ENCODE measurements at regions not wholly inside any gene's neighbourhood (a gene's known extent, or its start where the extent isn't known, plus 50 kb on each side); places are given as distances from the start of the nearest gene placed in this dataset.
"Not testable (repeated sequence)": the region's sequence is repeated elsewhere in the genome, so short reads cannot be mapped to it uniquely, and the experiment has no call there.

DNA sequence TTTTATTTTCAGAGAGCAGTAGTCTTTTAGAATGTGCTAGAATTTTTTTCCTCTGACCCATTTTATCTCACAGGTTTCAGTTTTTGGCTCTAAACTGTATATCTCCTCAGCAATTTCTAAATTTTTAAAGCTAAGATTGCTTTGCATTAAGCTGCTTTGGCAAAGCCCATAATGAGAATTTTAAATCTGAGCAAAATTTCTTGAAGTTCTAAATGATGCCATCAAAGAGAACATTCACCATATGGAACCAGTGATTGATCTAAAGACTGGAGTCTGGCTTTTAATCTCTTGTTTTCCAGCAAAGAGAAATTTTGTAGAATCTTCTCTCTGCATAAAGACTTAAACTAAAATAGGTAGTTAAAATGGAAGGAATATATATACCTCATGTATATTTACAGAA, 313.6 kb downstream of the TBC1D32 start:
- DNase-seq, result no peak

DNA sequence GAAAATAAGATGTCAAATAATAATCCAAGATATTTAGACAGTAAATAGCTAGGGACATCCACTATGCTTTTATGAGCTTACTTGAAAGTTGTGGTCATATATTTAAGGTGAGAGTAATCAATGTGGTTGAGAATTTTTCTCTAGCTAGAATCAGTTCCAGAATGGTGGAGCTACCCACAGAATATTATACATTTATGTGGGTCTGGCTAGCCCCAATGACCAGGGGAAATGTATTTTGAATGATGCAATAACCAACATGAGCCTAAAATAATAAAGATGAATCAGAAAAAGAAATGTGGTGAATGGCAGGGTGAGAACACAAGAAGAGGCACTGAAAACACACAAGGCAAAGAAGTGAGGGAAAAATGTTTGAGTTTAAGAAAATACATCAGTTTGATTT, 325.7 kb downstream of the TBC1D32 start:
- DNase-seq, result no peak

DNA sequence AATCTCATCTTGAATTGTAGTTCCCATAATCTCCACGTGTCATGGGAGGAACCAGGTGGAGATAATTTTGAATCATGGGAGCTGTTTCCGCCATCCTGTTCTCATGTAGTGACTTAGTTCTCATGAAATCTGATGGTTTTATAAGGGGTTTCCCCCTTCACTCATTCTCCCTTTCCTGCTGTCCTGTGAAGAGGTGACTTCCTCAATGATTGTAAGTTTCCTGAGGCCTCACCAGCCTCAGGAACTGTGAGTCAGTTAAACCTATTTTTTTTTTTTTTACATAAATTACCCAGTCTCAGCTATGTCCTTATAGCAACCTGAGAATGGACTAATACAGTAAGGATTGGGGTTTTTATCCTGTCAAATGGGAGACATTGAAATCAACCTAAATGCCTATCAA, 328.3 kb downstream of the TBC1D32 start:
- no peak for DNase-seq

DNA sequence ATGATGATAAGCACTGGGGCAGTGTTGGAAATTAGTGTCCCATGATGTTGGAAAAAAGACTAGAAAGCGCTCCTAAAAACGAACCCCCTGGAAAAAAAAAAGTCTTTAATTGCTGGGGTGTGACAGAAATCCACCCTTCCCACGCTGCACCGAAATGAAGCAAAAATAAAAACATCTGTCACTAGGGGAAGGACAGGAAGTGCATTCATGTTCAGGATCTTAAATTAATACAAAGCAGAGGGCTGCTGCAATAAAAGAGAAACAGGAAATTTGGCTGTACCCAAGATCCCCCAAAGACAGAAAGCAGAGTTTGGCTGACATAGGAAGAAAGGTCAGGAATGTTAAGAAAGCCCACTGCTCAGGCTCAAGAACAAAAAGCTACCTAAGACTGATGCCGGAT, 333.9 kb downstream of the TBC1D32 start:
- DNase-seq, result no peak

DNA sequence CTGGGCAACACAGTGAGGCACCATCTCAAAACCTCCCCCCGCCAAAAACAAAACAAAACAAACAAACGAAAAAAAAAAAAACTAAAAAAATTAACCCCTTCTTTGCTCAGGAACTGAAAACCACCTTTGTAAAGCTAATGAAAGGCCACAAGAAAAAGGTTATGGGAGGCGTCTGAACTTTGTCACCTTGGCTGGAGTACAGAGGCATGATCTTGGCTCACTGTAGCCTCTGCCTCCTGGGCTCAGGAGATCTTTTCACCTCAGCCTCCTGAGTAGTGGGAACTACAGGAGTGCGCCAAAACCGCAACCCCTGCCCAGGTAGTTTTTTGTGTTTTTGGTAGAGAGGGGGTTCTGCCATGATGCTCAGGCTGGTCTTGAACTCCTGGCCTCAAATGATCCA, 337.9 kb downstream of the TBC1D32 start:
- no peak for DNase-seq

DNA sequence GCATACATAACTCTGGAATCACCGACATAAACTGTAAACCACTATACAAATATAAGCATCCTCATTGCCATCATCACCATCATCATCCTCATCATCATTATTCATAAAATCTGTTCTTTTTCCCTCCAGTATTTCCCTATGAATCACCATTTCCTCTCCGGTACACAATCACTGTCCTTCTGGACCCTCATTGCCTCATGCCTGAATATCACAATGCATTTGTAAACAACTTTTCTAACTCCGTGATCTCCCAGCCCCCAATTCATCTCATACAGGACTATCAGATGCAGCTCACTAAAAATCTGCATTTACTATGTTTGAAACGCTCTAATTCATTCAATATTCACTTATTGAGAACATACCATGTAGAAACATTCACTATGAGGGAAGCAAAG, 339.7 kb downstream of the TBC1D32 start:
- no peak for DNase-seq

DNA sequence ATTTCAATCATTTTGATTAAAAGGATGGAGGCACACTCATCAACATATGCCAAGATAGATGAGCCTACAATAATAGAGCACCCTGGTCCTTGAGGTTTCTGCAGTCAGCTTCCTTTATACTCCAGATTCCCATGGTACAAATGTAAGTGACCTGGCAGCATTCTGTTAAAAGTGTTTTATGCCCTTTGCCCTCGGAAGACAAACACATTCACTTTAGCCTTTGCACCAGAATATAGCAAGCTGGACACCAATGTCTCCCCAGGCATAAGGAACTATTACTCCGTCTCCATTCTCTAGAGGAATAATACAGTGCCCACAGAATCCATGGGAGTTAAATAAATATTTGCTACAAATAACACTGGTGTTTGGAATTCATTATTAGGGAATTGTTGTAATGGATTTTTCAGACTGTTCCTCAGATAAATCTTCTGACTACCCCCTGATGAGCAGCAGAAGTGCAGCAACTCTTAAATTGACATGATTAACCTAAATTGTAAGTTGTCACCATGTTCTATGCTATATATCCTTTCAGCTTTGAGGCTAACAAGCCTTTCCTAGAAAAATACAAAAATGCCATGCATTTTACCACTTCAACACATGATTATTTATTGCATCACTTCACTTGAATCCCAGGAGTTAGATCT, 340.2 kb downstream of the TBC1D32 start:
- DNase-seq, result no peak

DNA sequence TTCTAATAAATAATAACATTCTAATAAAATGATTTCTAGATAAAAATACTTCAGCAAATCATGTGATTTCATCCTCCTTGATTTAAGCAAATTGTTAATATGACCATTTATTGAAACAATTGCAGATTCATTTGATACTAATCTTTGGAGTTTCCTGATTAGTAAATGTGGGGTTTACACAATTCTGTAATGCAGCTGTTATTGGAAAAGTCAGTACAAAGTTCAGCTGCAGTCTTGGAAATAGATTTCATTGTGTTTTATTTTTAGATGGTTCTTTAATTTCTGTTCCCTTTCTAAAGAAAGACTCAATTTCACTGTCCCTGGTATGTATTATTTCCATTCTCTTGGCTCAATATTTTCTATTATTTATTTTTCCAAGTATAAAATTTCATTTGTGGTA, 342.0 kb downstream of the TBC1D32 start:
- no peak for DNase-seq

DNA sequence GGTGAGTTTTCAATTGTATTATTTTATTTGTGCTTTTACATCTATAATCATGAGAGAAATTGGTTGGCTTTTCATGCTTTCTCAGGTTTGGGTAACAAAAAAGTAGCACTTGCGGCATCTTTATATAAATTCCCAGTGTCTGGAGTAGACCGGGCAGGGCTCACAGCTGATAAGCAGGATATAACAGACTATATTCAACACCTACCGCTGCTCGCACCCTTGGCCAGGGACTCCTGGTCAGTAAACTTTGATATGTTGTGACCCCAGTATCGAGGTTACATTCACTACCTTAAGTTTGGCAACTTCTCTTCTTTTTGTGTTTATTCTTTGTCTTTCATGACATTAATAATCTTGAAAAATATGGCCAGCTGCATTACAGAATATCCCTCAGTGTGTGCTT, 343.4 kb downstream of the TBC1D32 start:
- no peak for DNase-seq

DNA sequence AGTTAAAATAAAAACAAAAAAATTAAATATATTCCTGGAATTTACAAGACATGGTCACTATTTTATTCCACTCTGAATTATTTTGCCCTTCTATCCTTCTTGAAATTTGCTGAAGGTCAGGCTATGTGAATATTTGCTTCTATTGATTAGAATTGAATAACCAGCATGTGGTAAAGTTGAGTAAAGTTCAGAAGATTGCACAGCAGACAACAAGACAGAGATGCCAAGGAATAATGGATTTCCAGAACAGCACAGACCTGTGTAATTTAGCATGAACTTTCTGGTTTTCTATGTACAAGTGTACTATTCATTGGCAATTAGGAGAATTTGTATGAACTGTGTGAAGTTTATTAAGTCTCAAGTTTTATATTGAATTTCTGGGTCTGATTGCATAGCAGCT, 352.4 kb downstream of the TBC1D32 start:
- DNase-seq, result no peak

DNA sequence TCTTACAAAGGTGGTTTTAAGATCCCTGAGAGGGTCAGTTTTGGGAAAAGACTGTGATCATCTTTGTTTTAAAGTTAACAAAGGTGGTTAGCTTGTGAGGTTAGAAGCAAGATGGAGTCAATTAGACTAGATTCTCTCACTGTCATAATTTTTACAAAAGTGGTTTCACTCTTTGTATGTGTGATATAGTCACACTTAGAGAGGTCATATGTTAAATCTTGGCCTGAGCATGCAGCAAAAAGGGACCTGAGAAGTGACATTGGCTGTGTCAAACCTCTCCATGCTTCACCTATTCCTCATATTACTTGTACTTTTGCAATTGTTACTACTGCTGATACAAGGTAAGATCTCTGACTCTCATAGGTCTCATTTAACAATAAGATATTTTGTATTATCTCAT, 368.0 kb downstream of the TBC1D32 start:
- DNase-seq, result no peak

DNA sequence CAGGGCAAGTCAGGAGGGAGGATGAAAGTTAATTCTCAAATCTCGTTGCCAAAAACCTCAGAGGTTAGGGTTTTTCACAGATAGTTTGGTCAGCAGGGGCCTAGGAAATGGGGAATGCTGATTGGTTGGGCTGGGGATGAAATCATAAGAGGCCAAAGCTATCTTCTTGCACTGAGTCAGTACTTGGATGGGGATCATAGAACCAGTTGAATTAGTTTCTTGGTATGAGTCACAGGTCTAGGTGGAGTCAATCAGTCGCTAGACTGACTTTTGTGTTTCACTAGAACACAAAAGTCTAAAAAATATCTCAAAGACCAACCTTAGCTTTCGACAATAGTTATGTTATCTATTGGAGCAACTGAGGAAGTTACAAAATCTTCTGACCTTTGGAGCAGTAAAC, 368.5 kb downstream of the TBC1D32 start:
- no peak for DNase-seq

DNA sequence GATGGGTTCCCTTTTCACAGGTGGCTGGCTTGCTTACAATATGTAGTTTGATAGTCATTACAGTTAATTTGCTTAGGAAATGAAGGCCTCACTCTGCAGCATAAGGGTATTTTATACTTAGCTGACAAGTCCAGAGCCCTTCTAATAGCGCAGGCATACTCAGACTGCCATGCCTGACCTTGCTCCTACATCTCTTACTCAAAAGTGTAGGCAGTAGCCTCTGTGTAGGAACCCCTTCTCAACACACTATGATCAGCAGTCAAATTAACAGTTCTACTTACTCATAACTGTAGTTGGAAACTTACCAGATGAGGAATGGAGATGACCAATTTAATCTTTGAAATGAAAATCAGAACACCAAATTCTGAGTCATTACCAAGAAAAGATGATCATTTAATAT, 373.5 kb downstream of the TBC1D32 start:
- no peak for DNase-seq

DNA sequence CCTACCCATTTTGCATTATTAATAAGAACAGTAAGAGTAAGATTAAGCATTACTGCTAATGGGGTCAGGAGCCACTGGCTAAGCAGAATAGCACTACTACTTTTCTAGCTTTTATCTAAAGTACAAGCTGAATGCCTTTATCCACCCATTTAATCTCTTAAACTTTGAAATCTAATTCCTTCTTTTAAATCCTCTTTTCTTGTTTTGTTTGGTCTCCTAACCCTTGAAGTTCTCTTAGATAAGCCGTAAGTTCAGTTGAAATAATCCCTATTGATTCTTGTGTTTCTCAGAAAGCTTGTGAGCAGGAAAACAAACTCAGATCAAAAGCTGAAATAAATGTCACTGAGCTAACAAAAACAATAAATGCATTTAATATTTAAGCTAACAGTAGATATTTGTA, 380.2 kb downstream of the TBC1D32 start:
- DNase-seq, result no peak

DNA sequence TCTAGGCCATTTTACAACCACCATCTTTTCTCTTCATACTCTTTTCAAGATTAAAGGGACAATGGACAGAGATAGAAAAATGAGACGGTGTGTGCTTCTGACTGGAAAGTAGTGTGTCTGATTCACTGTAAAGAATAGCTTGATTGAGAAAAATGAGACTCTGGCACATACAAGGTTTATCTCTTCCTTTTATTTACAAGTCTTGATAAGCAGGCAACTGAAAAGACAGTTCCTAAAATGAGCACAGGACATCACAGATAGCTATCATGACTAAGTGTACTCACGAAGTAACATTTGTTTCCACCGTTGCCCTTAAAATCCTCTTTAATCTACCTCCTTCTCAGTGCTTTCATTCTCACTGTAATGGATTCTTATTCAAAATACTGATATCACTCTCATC, 383.0 kb downstream of the TBC1D32 start:
- DNase-seq, result no peak

DNA sequence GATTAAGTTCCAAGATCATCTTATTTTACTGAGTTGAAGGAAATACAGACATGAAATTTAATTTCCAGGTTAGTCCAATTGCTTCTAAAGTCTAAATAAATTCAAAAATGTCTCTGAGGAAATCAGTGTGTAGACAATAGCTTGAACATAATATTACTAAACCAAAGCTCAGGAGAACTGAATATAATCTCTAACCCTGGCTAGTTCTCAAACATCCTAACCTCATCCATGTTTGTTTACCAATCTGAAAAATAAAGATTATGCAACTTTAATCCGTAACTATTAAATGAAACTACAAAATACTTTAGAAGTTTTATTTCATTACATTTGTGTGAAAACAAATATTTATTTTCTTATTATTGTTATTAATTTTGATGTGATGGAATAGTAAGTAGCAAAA, 387.2 kb downstream of the TBC1D32 start:
- DNase-seq, result no peak

DNA sequence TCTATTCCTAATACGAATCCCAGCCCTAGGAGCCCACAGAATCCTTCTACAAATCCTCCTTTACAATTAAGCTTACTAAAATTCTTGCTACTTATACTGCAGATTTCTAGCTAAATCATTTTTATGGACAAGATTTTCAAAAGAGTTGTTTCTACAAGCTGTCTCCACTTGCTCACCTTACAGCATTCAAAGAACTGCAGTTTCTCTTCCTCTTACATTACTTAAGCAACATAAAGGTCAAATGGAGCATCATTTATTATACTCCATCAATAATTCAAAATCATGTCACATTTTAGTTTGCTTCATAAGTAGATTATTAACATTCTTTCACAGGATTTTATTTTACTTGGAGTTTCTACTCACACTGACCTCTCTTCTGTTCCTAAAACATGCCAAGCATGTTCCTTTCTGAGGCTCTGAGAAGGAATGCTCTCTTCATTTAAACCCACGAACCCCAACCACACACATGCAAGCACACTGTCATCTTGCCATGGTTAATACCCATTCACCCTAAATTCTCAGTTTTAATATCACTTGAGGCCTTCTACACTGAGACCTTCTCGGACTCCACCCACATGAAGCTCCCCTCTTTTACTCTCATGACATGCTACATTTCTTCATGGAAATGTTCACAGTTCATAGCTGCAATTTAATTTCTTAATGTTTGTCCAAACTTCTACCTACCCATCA, 388.2 kb downstream of the TBC1D32 start:
- DNase-seq, result no peak

DNA sequence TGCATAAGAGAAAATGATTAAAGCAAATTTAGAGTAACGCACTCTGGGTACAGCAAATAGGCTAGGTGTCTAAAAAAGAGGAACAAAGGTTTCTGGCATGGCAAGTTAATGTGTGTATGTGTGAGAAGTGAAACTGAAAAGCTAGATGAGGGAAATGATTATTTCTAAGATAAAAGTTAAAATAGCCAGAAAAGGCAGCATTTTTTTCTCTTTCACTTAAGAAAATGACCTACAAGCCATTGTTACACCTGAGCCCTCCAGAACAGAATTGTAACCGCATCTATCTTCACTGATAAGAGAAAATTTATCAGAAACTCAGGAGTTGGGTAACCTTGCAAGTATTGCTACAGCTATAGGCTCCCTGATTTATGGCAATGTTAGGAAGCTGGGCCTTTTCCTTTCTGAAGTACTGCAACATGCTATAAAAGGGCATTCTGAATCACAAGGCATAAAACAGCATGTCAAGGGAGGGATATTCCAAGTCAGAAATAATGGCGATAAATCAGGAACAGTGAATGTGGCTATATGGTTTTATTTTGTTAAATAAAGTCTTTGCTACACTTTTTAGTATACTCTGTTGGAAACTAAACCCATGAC, 395.3 kb downstream of the TBC1D32 start:
- DNase-seq, result no peak

DNA sequence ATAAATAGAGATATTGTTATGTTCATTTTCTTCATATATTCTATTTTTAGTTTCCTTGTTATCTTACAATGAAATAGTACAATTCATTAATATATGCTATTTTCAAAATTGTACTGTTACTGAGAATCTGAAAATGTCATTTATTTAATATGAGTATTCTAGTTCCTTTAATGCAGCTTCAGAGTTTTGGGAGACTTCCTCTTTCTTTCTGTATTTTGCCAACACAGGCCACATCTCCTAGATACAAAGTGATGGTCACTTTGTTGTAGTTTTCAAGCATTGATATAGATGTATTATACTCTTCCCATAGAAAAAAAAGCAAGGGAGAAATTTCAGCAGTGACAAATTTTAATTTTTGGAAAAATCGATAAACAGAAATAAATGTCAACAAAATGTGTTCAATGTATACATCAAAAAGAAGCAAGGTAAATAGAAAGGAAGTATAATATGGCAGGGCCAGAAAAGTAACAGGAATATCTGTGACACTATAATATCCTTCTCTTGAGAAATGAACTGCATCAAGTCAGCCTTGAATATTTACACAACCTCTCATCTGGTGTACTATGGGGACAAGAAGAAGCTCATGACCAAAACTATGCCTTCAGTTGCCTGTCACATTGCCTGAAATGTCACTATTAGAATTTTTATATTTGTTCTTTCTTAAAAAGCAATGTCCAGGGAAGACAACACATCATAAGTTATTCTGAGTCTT, 396.0 kb downstream of the TBC1D32 start:
- DNase-seq, result no peak

DNA sequence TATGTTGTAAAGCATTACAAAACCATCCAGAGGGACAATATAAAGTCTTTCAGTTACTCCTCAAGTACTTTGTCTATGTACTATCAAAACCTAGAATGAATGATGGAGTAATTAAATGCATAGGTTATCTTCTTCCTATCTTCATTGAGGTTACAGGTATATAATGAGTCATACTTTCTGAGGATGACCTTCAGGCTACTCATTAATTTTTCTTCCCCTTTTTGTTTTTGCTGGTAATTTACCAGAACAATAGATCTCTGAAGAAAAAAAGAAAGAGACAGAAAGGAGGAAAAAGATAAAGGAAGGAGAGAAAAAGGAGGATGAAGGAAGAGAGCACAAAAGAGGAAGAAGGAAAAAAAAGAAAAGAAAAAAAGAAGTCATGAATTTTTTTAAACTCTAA, 398.4 kb downstream of the TBC1D32 start:
- DNase-seq, result no peak

DNA sequence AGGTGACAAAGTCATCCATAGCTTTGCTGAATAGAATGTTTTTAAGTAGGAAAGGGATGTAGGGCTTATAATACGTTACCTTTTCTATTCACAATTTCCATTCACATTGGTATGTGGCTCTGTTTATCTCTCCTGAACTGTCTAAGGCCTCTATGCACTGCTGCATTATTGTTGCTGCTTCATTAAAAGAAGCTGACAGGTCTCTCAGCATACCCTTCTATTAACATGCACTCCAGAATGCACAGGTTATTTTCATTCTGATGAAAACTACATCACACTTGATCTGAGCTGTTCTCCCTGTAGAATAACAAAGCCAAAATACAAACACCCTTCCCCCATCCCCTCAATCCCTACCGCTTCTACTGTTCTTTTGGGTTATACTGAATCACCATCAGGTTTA, 399.3 kb downstream of the TBC1D32 start:
- no peak for DNase-seq

DNA sequence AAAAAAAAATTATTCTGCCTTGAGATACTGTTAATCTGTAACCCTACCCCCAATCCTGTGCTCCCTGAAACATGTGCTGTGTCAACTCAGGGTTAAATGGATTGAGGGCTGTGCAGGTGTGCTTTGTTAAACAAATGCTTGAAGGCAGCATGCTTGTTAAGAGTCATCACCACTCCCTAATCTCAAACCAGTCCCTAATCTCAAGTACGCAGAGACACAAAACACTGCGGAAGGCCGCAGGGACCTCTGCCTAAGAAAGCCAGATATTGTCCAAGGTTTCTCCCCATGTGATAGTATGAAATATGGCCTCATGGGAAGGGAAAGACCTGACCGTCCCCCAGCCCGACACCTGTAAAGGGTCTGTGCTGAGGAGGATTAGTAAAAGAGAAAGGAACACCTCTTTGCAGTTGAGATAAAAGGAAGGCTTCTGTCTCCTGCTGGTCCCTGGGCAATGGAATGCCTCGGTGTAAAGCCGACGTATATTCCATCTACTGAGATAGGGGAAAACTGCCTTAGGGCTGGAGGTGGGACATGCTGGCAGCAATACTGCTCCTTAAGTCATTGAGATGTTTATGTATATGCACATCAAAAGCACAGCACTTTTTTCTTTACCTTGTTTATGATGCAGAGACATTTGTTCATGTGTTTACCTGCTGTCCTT, 402.6 kb downstream of the TBC1D32 start:
- not testable (repeated sequence) for DNase-seq

DNA sequence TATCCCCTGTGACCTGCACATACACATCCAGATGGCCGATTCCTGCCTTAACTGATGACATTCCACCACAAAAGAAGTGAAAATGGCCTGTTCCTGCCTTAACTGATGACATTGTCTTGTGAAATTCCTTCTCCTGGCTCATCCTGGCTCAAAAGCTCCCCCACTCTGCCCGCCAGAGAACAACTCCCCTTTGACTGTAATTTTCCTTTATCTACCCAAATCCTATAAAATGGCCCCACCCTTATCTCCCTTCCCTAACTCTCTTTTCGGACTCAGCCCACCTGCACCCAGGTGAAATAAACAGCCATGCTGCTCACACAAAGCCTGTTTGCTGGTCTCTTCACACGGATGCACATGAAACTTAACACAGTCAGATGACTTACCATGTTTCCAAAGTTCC, 403.8 kb downstream of the TBC1D32 start:
- DNase-seq, result not testable (repeated sequence)
